Suprapubic skin (tissue), 4 donors: ENCODE measurements at regions not wholly inside any gene's neighbourhood (a gene's known extent, or its start where the extent isn't known, plus 50 kb on each side); places are given as distances from the start of the nearest gene placed in this dataset.
"Not testable (repeated sequence)": the region's sequence is repeated elsewhere in the genome, so short reads cannot be mapped to it uniquely, and the experiment has no call there.

Experiments used
- POLR2A ChIP-seq, 2 donors: fragments of 450-650 bp; IDR thresholded peaks; one replicate each; pipeline ENCODE4 v1.6.1; 2017; ENCODE audit warnings: antibody characterized with exemption in 2 of 2, mild to moderate bottlenecking in 2 of 2, moderate library complexity in 2 of 2
- POLR2AphosphoS5 ChIP-seq, 3 donors: sonication (generic); formaldehyde crosslinking; IDR thresholded peaks; one replicate each; pipeline ENCODE4 v1.6.1; 2017; ENCODE audit warnings: antibody characterized with exemption in 3 of 3
- TF ChIP-seq, protein P1 (sequence below), 2 donors: fragments of 200-600 bp in 1 of 2; fragments of 450-650 bp in 1 of 2; sonication (generic) in 1 of 2; IDR thresholded peaks; one replicate each; pipeline ENCODE4 v1.5.1; 2016 to 2019; ENCODE audit warnings: antibody characterized with exemption in 2 of 2, mild to moderate bottlenecking in 1 of 2, moderate library complexity in 1 of 2

DNA sequence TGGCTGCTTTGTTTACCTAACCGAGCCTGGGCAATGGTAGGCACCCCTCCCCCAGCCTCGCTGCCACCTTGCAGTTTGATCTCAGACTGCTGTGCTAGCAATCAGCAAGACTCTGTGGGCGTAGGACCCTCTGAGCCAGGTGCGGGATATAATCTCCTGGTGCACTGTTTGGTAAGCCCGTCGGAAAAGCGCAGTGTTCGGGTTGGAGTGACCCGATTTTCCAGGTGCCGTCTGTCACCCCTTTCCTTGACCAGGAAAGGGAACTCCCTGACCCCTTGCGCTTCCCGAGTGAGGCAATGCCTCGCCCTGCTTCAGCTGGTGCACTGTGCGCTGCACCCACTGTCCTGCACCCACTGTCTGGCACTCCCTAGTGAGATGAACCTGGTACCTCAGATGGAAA is 482.2 kb upstream of the SMC2 start:
- TF ChIP-seq POLR2AphosphoS5, POLR2A (IDR thresholded peaks at IDR 0.05): not testable (repeated sequence)
- TF ChIP-seq, protein P1, sequence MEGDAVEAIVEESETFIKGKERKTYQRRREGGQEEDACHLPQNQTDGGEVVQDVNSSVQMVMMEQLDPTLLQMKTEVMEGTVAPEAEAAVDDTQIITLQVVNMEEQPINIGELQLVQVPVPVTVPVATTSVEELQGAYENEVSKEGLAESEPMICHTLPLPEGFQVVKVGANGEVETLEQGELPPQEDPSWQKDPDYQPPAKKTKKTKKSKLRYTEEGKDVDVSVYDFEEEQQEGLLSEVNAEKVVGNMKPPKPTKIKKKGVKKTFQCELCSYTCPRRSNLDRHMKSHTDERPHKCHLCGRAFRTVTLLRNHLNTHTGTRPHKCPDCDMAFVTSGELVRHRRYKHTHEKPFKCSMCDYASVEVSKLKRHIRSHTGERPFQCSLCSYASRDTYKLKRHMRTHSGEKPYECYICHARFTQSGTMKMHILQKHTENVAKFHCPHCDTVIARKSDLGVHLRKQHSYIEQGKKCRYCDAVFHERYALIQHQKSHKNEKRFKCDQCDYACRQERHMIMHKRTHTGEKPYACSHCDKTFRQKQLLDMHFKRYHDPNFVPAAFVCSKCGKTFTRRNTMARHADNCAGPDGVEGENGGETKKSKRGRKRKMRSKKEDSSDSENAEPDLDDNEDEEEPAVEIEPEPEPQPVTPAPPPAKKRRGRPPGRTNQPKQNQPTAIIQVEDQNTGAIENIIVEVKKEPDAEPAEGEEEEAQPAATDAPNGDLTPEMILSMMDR (IDR thresholded peaks at IDR 0.05) = not testable (repeated sequence)
